BE2C (cell line): ENCODE measurements at regions not wholly inside any gene's neighbourhood (a gene's known extent, or its start where the extent isn't known, plus 50 kb on each side); places are given as distances from the start of the nearest gene placed in this dataset.

Source experiments
- DNase-seq: peaks from one replicate; pipeline ENCODE4 v3.0.0-alpha.2; 2020
- H3K27me3 ChIP-seq: fragments of 250-450 bp; sonication (Bioruptor Pico); 2 replicates; pipeline ENCODE4 v1.5.1; 2020; ENCODE audit warnings: mild to moderate bottlenecking
- H3K36me3 ChIP-seq: fragments of 250-450 bp; sonication (Bioruptor Pico); 2 replicates; pipeline ENCODE4 v1.5.1; 2020; ENCODE audit warnings: mild to moderate bottlenecking
- H3K4me1 ChIP-seq: fragments of 250-450 bp; sonication (Bioruptor Pico); 2 replicates; pipeline ENCODE4 v1.5.1; 2020
- H3K4me3 ChIP-seq: 2 replicates; pipeline ENCODE4 v1.5.1; 2011; ENCODE audit warnings: low read depth, low read length
- H3K9me3 ChIP-seq: fragments of 250-450 bp; sonication (Bioruptor Pico); 2 replicates; pipeline ENCODE4 v1.5.1; 2020
- TF ChIP-seq, protein P1 (sequence below): IDR thresholded peaks from 2 replicates; pipeline ENCODE4 v1.5.1; 2012; ENCODE audit warnings: mild to moderate bottlenecking, low read depth, low read length

DNA sequence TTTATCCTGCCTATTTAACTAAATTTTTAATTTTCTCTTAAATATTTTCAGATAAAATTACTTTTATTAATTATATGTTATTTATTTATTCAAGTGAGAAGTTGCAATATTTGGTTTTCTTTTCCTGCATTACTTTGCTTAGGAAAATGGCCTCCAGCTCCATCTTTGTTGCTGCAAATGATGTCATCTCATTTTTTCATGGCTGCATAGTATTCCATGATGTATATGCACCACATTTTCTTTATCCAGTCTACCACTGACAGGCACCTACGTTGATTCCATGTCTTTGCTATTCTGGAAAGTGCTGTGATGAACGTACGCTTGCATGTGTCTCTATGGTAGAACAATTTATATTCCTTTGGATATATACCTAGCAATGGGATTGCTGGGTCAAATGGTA, 186.9 kb upstream of the LYPLAL1 start:
- no peaks in the 10 kb centered on the region for H3K36me3 ChIP-seq
- DNase-seq, result no peak
- H3K4me1 ChIP-seq, result no peaks in the 10 kb centered on the region
- no peak overlapping the region for H3K4me3 ChIP-seq
- H3K9me3 ChIP-seq, result no peaks in the 10 kb centered on the region
- TF ChIP-seq, protein P1, sequence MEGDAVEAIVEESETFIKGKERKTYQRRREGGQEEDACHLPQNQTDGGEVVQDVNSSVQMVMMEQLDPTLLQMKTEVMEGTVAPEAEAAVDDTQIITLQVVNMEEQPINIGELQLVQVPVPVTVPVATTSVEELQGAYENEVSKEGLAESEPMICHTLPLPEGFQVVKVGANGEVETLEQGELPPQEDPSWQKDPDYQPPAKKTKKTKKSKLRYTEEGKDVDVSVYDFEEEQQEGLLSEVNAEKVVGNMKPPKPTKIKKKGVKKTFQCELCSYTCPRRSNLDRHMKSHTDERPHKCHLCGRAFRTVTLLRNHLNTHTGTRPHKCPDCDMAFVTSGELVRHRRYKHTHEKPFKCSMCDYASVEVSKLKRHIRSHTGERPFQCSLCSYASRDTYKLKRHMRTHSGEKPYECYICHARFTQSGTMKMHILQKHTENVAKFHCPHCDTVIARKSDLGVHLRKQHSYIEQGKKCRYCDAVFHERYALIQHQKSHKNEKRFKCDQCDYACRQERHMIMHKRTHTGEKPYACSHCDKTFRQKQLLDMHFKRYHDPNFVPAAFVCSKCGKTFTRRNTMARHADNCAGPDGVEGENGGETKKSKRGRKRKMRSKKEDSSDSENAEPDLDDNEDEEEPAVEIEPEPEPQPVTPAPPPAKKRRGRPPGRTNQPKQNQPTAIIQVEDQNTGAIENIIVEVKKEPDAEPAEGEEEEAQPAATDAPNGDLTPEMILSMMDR, result no peak
- H3K27me3 ChIP-seq, result no peaks in the 10 kb centered on the region

DNA sequence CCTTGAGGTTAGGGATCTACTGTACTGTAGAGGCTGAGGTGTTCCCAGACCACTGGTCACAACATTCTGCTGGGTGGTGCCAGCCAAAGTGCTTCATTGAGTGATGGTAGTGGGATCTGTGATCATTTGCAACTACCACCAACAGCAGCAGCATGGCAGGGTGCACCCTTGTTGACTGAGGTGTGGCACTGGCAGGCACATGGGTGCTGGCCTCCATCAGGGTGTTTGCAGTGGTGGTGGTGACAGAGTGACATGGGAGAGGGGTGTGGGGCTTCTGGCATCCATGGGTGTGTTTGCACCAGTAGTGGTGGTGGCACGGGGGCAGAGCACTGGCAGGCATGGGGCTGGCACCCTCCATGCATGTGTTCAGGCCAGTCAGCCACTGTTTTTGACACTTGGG, 183.7 kb upstream of the LYPLAL1 start:
- H3K4me1 ChIP-seq, result no peaks in the 10 kb centered on the region
- H3K36me3 ChIP-seq, result no peaks in the 10 kb centered on the region
- DNase-seq, result no peak
- TF ChIP-seq, protein P1, result no peak
- no peaks in the 10 kb centered on the region for H3K27me3 ChIP-seq
- H3K9me3 ChIP-seq, result no peaks in the 10 kb centered on the region
- no peak overlapping the region for H3K4me3 ChIP-seq

DNA sequence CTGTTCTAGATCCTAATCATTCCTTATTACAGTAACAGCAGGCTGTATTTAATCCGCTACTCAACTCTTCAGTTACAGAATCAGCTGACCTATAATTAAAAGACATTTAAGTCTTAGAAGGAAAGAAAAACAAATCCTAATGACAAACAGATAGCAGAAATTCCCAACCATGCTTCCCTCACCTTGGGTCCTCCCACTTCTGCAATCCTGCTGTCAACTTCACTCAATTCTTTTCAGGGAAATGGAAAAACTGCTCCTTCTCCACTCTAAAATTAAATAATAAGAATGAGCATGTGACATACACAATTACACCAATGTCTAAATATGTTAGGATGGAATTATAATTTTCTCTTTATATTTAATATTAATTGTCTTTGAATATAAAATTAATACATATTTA, 182.6 kb upstream of the LYPLAL1 start:
- Histone ChIP-seq H3K36me3 (no peaks in the 10 kb centered on the region), H3K27me3 (no peaks in the 10 kb centered on the region), H3K9me3 (no peaks in the 10 kb centered on the region), H3K4me3 (no peak overlapping the region), H3K4me1 (no peaks in the 10 kb centered on the region)
- TF ChIP-seq, protein P1, result no peak
- no peak for DNase-seq

DNA sequence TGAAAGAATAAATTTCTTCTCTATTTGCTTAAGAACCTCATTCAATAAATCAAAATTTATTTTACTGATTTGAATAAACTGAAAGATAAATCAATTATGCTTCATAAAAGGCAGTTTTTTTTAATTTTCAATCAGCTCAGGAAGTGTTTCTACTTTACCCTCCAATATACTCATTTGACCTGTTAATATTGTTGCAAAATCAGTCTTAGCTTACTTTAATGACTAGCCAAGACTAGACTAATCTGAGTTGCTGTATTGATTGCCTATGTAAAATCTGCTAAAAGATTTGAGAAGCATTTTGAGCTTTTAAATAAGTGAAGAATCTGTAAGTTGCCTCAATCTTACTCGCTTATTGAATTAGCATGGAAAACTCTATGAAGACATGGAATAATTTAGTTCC, 179.1 kb upstream of the LYPLAL1 start:
- H3K9me3 ChIP-seq, result no peaks in the 10 kb centered on the region
- TF ChIP-seq, protein P1, result no peak

DNA sequence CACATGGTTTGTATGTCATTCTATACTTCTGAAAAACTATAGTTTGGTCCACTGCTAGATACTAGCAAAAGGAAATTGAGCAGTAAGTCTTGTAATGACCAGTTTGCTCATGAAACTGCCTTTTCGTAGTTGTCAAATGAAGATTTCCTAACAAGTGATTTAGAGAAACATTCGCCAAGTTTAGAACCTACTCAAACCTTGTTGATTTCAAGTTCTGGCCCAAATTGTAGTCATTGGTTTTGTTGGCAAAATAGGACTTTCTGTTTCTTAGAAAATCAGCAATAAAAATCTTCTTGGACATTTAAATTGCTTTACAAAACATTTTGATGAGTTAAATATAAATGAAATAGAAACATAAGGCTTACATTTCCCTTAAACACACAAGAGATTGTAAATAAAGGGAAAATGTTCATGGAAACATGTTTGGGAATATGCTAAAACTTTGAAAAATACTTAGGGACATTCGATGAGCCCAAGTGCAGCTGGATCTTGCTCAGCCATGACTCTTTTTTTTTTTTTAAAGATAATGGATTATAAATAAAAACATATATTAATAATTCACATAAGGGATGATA, 178.5 kb upstream of the LYPLAL1 start:
- DNase-seq, result no peak
- no peaks in the 10 kb centered on the region for H3K9me3 ChIP-seq
- H3K36me3 ChIP-seq, result no peaks in the 10 kb centered on the region
- H3K4me3 ChIP-seq, result no peak overlapping the region
- H3K4me1 ChIP-seq, result no peaks in the 10 kb centered on the region
- TF ChIP-seq, protein P1, result no peak
- no peaks in the 10 kb centered on the region for H3K27me3 ChIP-seq

More for the DNA sequence above, 179.1 kb upstream of the LYPLAL1 start:
- DNase-seq, result no peak
- no peaks in the 10 kb centered on the region for H3K4me1 ChIP-seq
- H3K36me3 ChIP-seq, result no peaks in the 10 kb centered on the region
- no peak overlapping the region for H3K4me3 ChIP-seq
- no peaks in the 10 kb centered on the region for H3K27me3 ChIP-seq

DNA sequence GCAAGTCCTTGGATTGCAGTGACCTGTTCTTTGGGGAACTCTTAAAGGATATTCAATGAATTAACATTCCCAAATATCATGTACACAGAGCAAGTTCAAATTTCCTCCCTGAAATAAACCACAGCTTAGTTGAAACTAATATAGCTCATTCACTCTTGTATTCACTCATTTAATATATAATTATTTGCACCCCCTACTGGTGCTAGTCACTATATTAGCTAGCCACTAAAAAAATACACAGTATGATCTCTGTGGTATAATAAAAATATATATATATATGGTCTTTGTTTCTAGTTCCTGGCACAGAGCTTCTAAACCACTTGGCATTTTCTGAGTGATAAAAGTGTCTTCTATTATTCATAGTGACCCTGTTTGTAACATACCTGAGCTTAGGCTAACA, 177.3 kb upstream of the LYPLAL1 start:
- no peaks in the 10 kb centered on the region for H3K9me3 ChIP-seq
- TF ChIP-seq, protein P1, result 0 out of 2 replicates have a peak, but pooled peaks have one; percentile 2

More for the DNA sequence above, 177.3 kb upstream of the LYPLAL1 start:
- Histone ChIP-seq H3K4me1 (no peaks in the 10 kb centered on the region), H3K4me3 (no peak overlapping the region), H3K36me3 (no peaks in the 10 kb centered on the region), H3K27me3 (no peaks in the 10 kb centered on the region)
- no peak for DNase-seq
